ENCODE measurements at regions not wholly inside any gene's neighbourhood (a gene's known extent, or its start where the extent isn't known, plus 50 kb on each side); places are given as distances from the start of the nearest gene placed in this dataset.

DNA sequence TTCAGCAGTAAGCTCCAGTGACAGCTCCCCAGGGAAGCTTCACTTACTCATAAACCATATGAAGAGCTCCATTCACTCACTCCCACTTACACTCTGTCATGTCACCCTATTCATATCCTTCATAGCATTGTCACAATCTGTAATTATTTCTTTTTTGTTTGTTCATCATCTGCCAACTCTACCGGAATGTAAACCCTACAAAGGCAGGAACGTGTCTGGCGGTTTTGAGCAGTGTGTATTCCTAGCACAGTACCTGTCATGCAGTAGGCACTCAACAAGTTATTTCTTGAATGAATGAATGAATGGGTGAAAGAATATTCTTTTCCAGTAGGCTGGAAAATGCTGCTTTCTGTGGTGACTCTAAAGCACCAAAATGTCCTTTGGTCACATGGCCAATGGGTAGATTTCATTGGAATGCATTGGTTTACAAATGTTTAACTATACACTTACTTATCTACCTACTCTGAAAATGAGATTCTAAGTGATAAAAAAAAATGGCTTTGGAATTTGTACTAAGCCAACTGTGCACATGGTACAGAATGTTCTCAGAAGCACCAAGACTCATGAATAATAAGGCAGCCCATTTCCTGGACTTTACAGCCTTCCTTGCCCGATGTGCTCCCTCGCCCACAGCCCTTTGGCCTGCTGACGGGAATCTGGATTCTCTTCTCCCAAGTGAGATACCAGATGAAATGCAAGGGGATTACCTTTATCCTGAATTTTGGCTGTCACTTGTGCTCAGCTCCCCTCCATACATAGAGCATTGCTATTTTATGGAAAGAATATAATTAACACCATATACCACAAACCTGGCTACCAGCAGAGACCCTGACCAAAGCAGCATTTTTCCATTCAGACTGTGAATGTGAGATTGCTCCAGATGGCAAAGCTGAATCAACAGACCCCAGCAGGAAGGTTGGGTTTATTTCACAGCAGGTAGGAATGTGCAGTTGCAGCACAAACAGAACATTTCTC is 273.3 kb downstream of the ALDH8A1 start:
- Histone ChIP-seq H3K4me1 (ENCODE audit: control insufficient read depth in 1 of 2, insufficient read depth in 1 of 2, low read depth in 1 of 2, low read length in 1 of 2) (no peaks in the 10 kb centered on the region), H3K27me3 (no peaks in the 10 kb centered on the region), H3K36me3 (no peaks in the 10 kb centered on the region), H3K4me3 (ENCODE audit: low read depth in 1 of 2, low read length in 1 of 2) (no peak overlapping the region), H3K27ac (no peak overlapping the region), H3K9me3 (no peaks in the 10 kb centered on the region)
- TF ChIP-seq, protein P1, sequence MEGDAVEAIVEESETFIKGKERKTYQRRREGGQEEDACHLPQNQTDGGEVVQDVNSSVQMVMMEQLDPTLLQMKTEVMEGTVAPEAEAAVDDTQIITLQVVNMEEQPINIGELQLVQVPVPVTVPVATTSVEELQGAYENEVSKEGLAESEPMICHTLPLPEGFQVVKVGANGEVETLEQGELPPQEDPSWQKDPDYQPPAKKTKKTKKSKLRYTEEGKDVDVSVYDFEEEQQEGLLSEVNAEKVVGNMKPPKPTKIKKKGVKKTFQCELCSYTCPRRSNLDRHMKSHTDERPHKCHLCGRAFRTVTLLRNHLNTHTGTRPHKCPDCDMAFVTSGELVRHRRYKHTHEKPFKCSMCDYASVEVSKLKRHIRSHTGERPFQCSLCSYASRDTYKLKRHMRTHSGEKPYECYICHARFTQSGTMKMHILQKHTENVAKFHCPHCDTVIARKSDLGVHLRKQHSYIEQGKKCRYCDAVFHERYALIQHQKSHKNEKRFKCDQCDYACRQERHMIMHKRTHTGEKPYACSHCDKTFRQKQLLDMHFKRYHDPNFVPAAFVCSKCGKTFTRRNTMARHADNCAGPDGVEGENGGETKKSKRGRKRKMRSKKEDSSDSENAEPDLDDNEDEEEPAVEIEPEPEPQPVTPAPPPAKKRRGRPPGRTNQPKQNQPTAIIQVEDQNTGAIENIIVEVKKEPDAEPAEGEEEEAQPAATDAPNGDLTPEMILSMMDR (IDR thresholded peaks at IDR 0.05): no peak

DNA sequence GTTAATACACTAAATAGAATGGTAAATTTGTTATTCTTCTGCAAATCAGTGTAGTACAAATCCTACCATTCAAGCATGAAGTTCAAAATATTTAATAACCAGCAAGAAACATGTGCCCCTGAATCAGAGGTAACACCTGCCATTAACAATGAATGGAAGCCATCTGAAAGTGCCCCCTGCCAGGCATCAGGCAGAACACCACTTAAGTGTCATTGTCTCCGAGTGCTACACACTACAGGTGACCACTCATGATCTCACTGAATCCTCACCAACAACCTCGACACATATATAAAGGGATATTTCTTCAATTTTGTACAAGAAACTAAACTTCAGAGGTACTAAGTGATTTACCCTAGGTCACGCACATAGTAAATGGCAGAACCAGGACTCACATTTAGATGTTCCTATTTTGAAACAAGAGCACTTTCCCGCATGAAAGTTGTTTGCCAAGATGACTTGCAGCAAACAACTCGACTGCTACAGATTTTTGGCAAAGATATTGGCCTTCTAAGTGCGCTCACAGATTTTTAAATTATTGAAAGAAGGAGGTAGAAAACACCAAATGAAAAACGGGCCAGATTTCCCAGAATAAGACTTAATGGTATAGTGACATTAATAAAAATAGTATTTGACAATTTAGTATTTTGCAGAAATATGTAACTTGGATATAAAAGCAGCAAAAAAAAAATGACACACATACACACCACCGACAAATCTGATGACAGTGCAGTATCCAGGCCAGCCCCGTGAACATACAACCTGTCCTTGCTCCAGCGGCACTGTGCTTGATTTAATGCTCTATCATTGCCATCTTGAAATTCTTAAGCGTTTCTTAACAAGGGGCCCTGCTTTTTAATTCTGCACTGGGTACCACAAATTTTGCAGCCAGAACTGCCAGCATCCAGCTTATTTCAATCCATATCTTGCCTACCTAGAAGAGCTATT is 274.5 kb downstream of the ALDH8A1 start:
- Histone ChIP-seq H3K9me3 (no peaks in the 10 kb centered on the region), H3K36me3 (no peaks in the 10 kb centered on the region), H3K4me1 (ENCODE audit: control insufficient read depth in 1 of 2, insufficient read depth in 1 of 2, low read depth in 1 of 2, low read length in 1 of 2) (no peaks in the 10 kb centered on the region), H3K27me3 (no peaks in the 10 kb centered on the region), H3K27ac (no peak overlapping the region), H3K4me3 (ENCODE audit: low read depth in 1 of 2, low read length in 1 of 2) (no peak overlapping the region)
- TF ChIP-seq, protein P1 (IDR thresholded peaks at IDR 0.05): no peak

DNA sequence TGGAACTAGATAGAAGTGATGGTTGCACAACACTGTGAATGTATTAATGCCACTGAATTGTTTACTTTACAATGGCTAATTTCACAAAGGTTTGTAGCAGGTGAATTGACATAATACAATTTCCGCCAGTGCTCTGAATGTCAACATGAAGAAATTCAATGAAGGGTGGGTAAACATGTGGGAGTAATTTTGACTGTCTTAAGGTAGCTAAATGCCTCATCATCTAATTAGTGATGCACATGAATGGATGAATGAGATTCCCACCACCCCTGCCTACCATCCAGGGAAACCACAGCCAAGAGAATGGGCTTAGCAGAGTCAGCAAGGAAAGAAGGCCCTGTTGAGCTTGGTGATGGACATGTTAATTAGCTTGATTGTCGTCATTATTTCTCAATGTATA is 275.3 kb downstream of the ALDH8A1 start:
- Histone ChIP-seq H3K4me1 (ENCODE audit: control insufficient read depth in 1 of 2, insufficient read depth in 1 of 2, low read depth in 1 of 2, low read length in 1 of 2) (no peaks in the 10 kb centered on the region), H3K27me3 (no peaks in the 10 kb centered on the region)
- TF ChIP-seq, protein P1 (IDR thresholded peaks at IDR 0.05): no peak

DNA sequence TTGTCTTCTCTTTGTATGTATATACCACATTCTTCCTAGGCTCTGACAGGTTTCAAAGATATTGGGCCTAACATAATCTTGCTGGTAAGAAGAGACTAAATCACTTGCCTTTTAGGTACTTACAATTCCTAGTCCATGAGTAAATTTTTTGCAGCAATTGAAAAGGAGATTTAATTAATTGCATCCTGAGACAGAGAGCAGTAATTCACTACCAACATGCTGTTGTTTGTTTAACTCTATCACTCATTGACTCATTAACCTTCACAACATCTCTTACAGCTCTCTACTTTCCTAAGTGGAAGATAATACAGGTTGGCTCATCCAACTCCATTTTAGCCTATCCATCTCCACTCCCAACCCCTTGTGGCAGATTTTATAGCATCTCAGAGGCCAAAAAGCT is 280.4 kb downstream of the ALDH8A1 start:
- no peaks in the 10 kb centered on the region for H3K36me3 ChIP-seq
- no peaks in the 10 kb centered on the region for H3K9me3 ChIP-seq
- no peaks in the 10 kb centered on the region for H3K27me3 ChIP-seq
- no peaks in the 10 kb centered on the region for H3K4me1 ChIP-seq (ENCODE audit: control insufficient read depth in 1 of 2, insufficient read depth in 1 of 2, low read depth in 1 of 2, low read length in 1 of 2)
- no peak overlapping the region for H3K4me3 ChIP-seq (ENCODE audit: low read depth in 1 of 2, low read length in 1 of 2)
- no peak overlapping the region for H3K27ac ChIP-seq
- TF ChIP-seq, protein P1 (IDR thresholded peaks at IDR 0.05): no peak

More for the DNA sequence above, 275.3 kb downstream of the ALDH8A1 start:
- no peaks in the 10 kb centered on the region for H3K9me3 ChIP-seq
- no peak overlapping the region for H3K4me3 ChIP-seq (ENCODE audit: low read depth in 1 of 2, low read length in 1 of 2)
- no peak overlapping the region for H3K27ac ChIP-seq
- no peaks in the 10 kb centered on the region for H3K36me3 ChIP-seq

DNA sequence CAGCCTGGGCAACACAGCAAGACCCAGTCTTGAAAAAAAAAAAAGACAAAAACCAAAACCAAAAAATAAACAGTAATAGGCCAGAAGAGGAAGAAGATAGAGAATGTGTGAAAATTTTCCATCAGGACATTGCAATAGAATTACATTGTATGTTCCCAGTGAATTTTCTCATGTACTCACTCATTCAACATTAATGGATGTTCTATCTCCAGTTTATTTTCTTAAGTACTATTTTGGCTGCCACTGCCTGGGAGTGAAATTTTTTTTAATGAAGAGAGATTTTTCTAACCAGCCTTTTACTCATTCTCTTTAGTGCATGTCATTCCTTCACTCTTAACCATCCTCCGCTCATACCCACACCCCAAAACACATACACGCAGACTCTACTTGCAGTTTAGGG is 282.8 kb downstream of the ALDH8A1 start:
- no peaks in the 10 kb centered on the region for H3K9me3 ChIP-seq
- peaks cover 6 to 9% of the 10 kb centered on the region in 2 experiments for H3K4me1 ChIP-seq (ENCODE audit: control insufficient read depth in 1 of 2, insufficient read depth in 1 of 2, low read depth in 1 of 2, low read length in 1 of 2)
- TF ChIP-seq, protein P1 (IDR thresholded peaks at IDR 0.05): no peak
- H3K27me3 ChIP-seq: no peaks in the 10 kb centered on the region
- H3K4me3 ChIP-seq (ENCODE audit: low read depth in 1 of 2, low read length in 1 of 2): no peak overlapping the region
- H3K27ac ChIP-seq: no peak overlapping the region
- H3K36me3 ChIP-seq: no peaks in the 10 kb centered on the region
